Pancreas (tissue), 10 donors: ENCODE measurements at regions not wholly inside any gene's neighbourhood (a gene's known extent, or its start where the extent isn't known, plus 50 kb on each side); places are given as distances from the start of the nearest gene placed in this dataset.
A peak's percentile ranks its signal among the peaks of the same experiment; 100 is the strongest.

Source experiments
- ATAC-seq, 4 donors: fragments of 200-7000 bp; cut with Tn5 transposase; one replicate each; pipeline versions ENCODE4 v1.8.0 to v1.9.1; 2020; ENCODE audit warnings: mild to moderate bottlenecking in 4 of 4, moderate library complexity in 4 of 4
- DNase-seq, 6 donors: peaks; one replicate each; pipeline ENCODE4 v3.0.0-alpha.2; 2020
- FAIRE-seq: peaks from 2 replicates; lab custom pipeline; 2012; peaks lifted over from hg19 to GRCh38; lab: Jason Lieb, UNC
- H3K27ac ChIP-seq, 4 donors: fragments of 200-600 bp; sonication (generic); 1 replicate in 3 of 4; 2 replicates in 1 of 4; pipeline versions ENCODE4 v1.5.0 to v1.8.0; 2020
- H3K27me3 ChIP-seq, 4 donors: fragments of 200-600 bp; one replicate each; pipeline ENCODE4 v1.8.0; 2021
- H3K36me3 ChIP-seq, 3 donors: fragments of 200-600 bp; sonication (generic) in 1 of 3; one replicate each; pipeline versions ENCODE4 v1.5.0 to v1.8.0; 2020 to 2021
- H3K4me1 ChIP-seq, 3 donors: fragments of 200-600 bp; one replicate each; pipeline ENCODE4 v1.8.0; 2021
- H3K4me3 ChIP-seq, 4 donors: fragments of 200-600 bp; sonication (generic) in 2 of 4; one replicate each; pipeline versions ENCODE4 v1.5.0 to v1.8.0; 2020 to 2021
- H3K9me3 ChIP-seq, 4 donors: fragments of 200-600 bp; one replicate each; pipeline ENCODE4 v1.8.0; 2021
- WGBS, 2 donors: extraction: QIAGEN DNeasy Blood & Tissue Kit; methylation state at CpG; one replicate each; pipeline ENCODE4 v1.1.7; 2013; 5-methylcytosine and 5-hydroxymethylcytosine counted together
- intact Hi-C, 3 donors: fragments of 100-400 bp; cut with DNase I; formaldehyde crosslinking; loops; one replicate each; pipeline versions ENCODE4 v1.11.1 to v1.14.2; 2022
- TF ChIP-seq, protein P1 (sequence below), 4 donors: fragments of 200-600 bp; sonication (generic) in 3 of 4; IDR thresholded peaks; one replicate each; pipeline versions ENCODE4 v1.5.0 to v1.8.0; 2021; ENCODE audit warnings: antibody characterized with exemption in 4 of 4
- donor health status: healthy with polysubstance abuse.
- donor health status: DM: no; HTN: no; CAD: no; lungs with moderate emphysema.
- donor health status: DM: no; HTN: no; CAD: no.
- donor health status: control.
- donor health status: control.
- donor health status: Bipolar disorder and iron deficiency.
- donor health status: DM: yes; HTN: yes; CAD: no.
- donor health status: DM: no; HTN: no; CAD: no.
- donor health status: DM: no; HTN: no; CAD: no.
- donor health status: DM: yes; HTN: yes; CAD: no.

DNA sequence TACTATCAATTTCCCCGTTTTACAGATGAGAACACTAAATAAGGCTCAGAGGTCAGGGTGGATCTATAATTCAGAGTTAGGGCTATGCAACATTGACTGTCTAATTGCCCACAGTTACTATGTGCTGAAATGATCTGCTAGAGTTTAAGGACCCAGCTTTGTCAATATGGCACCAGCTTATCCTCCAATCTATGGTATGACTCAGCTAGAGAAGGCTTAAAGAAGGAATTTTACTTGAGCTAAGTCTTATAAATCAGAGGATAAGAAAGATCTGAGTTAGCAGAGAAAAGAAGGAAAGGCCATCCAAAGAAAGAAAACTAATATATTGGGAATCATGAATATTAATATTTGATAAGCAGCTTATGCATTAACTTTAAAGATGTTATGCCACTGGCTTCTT, 78.1 kb downstream of the ASB9 start:
- Histone ChIP-seq H3K4me1 (no peaks in the 10 kb centered on the region), H3K27me3 (peaks cover 0 to 2% (median 0%) of the 10 kb centered on the region in 4 donors), H3K9me3 (no peaks in the 10 kb centered on the region), H3K27ac (no peak overlapping the region), H3K36me3 (no peaks in the 10 kb centered on the region), H3K4me3 (no peak overlapping the region)
- intact Hi-C loops, result no loop called here
- DNase-seq, result no peak
- no peak for FAIRE-seq
- WGBS, 2 donors, result 64 to 78% methylated on average over 1 of the region's 1 CpG
- TF ChIP-seq, protein P1, sequence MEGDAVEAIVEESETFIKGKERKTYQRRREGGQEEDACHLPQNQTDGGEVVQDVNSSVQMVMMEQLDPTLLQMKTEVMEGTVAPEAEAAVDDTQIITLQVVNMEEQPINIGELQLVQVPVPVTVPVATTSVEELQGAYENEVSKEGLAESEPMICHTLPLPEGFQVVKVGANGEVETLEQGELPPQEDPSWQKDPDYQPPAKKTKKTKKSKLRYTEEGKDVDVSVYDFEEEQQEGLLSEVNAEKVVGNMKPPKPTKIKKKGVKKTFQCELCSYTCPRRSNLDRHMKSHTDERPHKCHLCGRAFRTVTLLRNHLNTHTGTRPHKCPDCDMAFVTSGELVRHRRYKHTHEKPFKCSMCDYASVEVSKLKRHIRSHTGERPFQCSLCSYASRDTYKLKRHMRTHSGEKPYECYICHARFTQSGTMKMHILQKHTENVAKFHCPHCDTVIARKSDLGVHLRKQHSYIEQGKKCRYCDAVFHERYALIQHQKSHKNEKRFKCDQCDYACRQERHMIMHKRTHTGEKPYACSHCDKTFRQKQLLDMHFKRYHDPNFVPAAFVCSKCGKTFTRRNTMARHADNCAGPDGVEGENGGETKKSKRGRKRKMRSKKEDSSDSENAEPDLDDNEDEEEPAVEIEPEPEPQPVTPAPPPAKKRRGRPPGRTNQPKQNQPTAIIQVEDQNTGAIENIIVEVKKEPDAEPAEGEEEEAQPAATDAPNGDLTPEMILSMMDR (IDR thresholded peaks at IDR 0.05), result no peak
- no peak for ATAC-seq

DNA sequence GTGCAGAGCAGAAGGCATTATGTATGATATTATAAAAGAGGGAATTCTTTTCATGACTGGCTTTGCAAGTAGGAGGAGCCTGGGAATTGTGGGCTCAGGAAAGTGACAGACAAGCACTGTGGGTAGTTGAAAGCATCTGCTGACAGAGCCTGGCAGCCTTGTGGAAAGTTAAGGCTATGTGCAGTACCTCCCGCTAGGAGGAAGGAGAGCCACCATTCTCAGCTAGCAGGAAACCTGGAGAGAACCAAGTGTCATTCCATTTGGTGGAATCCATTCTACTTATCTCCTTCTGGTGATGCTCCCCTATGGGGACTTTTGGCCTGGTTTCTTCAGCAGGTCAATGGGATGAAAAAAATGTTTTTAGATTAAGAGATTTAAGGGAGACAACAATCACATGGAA, 81.8 kb downstream of the ASB9 start:
- FAIRE-seq (no peak), DNase-seq (no peak), ATAC-seq (no peak)
- intact Hi-C loops, result no loop called here
- no peaks in the 10 kb centered on the region for H3K36me3 ChIP-seq
- no peaks in the 10 kb centered on the region for H3K9me3 ChIP-seq
- TF ChIP-seq, protein P1 (IDR thresholded peaks at IDR 0.05), result no peak
- H3K4me1 ChIP-seq, result no peaks in the 10 kb centered on the region
- H3K27me3 ChIP-seq, result peaks cover 0 to 21% (median 0%) of the 10 kb centered on the region in 4 donors
- H3K27ac ChIP-seq, result no peak overlapping the region
- H3K4me3 ChIP-seq, result no peak overlapping the region
- 42 to 100% methylated on average over 1 of the region's 1 CpG for WGBS, 2 donors

DNA sequence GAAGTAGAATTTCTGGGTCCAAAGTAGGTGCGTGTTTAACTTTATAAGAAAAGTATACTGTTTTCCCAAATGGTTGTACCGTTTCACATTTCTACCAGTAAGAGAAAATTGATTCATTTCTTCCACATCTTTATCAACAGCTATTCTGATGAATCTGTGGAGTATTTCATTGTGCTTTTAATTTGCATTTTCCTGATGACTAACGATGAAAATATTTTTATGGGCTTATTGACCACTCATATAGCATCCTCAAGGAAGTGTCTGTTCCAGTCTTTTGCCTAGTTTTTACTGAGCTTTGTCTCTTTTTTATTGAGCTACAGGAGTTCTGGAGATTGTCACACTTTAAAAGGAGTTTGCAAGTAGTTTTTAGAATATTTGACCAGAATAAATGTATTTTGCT, 92.6 kb downstream of the ASB9 start:
- TF ChIP-seq, protein P1 (IDR thresholded peaks at IDR 0.05), result no peak
- Histone ChIP-seq H3K4me3 (no peak overlapping the region), H3K27me3 (no peaks in the 10 kb centered on the region), H3K9me3 (no peaks in the 10 kb centered on the region), H3K27ac (no peak overlapping the region), H3K36me3 (no peaks in the 10 kb centered on the region), H3K4me1 (no peaks in the 10 kb centered on the region)
- ATAC-seq, result no peak
- intact Hi-C loops, result no loop called here
- DNase-seq, result no peak
- FAIRE-seq, result no peak
- 64 to 75% methylated on average over 3 of the region's 3 CpGs for WGBS, 2 donors

DNA sequence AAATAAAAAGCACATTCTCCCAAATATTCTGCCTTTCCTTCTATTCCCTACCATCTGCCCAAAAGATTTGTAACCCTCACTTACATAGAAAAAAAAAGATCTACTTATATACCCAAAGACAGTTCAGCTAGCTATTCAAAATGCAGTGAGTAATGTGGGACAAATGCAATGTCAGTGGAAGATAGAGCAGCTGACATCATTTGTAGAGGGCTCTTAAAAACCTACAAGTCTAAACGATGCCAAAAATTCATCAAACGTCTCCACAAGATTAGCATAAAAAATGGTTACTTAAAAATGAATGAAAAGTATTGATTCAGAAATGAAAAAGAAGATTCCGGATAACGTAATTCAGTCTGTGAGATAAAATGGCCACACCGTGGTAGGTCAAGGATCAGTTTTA, 96.5 kb downstream of the ASB9 start:
- FAIRE-seq, result no peak
- Histone ChIP-seq H3K9me3 (no peaks in the 10 kb centered on the region), H3K4me3 (no peak overlapping the region), H3K27ac (no peak overlapping the region), H3K36me3 (no peaks in the 10 kb centered on the region), H3K27me3 (peaks cover 0 to 7% (median 0%) of the 10 kb centered on the region in 4 donors), H3K4me1 (no peaks in the 10 kb centered on the region)
- intact Hi-C loops, result no loop called here
- WGBS, 2 donors, result 61 to 67% methylated on average over 5 of the region's 5 CpGs
- no peak for ATAC-seq
- TF ChIP-seq, protein P1 (IDR thresholded peaks at IDR 0.05), result no peak
- no peak for DNase-seq

DNA sequence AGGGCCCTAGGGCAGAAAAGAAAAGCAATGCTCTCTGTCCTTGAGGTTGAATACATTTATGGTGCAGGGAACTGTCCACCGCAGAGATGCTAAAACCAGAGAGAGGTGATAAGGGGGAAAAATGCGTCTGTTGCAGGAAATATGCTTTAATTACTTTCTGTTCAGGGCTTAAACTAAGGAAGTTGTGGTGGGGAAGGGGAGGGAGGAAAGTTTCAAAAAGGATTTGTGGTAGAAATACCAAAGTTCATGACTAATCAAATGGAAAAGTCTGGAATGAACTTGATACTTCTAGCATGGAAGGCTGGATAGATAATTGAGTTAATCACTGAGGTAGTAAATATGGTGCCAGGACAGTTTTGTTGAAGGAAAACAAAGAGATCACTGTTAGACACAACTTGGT, 99.0 kb downstream of the ASB9 start:
- Histone ChIP-seq H3K27me3 (peaks cover 0 to 11% (median 0%) of the 10 kb centered on the region in 4 donors), H3K36me3 (no peaks in the 10 kb centered on the region), H3K9me3 (no peaks in the 10 kb centered on the region), H3K4me1 (no peaks in the 10 kb centered on the region), H3K27ac (no peak overlapping the region), H3K4me3 (no peak overlapping the region)
- WGBS, 2 donors, result 50% methylated on average over 2 of the region's 2 CpGs
- FAIRE-seq (peak; percentile 41), ATAC-seq (no peak), DNase-seq (no peak)
- TF ChIP-seq, protein P1 (IDR thresholded peaks at IDR 0.05), result no peak
- intact Hi-C loops, result no loop called here
